ENCODE measurements at regions not wholly inside any gene's neighbourhood (a gene's known extent, or its start where the extent isn't known, plus 50 kb on each side); places are given as distances from the start of the nearest gene placed in this dataset.

DNA sequence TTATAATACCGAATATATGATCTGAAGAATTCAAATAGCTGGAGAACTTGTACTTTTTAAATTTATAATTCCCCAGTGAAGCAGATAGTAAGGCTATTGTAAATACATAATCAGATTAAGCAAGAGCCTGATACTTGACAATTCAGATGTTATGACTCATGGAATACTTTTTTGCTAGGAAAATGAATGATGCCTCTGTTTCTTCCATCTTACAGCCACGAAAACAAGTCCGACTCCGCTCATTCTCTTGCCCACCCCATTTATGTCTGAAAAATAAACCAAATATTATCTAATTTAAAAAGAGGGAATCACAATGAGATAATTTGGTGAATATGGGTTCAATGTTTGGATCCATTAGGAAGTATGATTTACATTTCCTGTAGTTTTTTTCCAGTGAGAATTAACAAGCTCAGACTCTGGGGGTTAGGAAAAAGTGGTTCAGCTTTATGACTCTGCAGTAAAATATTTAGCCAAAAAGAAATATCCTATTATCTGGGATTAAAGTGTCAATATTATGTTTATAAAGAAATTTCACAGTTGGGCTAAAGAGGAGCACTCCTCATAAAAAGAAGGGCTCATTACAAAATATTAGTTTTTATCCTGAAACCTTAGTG, 50.4 kb upstream of the DAB1 start:
- Mint-ChIP-seq H3K4me3 (peak overlapping the region; percentile 46; the same call in 1 of the 2 replicates), H3K27me3 (ENCODE audit: insufficient read depth) (no peaks in the 10 kb centered on the region), H3K9me3 (no peaks in the 10 kb centered on the region)

More for the DNA sequence above, 50.4 kb upstream of the DAB1 start:
- H3K4me1 Mint-ChIP-seq (ENCODE audit: low read depth): peaks cover 47% of the 10 kb centered on the region
- TF ChIP-seq, protein P1, sequence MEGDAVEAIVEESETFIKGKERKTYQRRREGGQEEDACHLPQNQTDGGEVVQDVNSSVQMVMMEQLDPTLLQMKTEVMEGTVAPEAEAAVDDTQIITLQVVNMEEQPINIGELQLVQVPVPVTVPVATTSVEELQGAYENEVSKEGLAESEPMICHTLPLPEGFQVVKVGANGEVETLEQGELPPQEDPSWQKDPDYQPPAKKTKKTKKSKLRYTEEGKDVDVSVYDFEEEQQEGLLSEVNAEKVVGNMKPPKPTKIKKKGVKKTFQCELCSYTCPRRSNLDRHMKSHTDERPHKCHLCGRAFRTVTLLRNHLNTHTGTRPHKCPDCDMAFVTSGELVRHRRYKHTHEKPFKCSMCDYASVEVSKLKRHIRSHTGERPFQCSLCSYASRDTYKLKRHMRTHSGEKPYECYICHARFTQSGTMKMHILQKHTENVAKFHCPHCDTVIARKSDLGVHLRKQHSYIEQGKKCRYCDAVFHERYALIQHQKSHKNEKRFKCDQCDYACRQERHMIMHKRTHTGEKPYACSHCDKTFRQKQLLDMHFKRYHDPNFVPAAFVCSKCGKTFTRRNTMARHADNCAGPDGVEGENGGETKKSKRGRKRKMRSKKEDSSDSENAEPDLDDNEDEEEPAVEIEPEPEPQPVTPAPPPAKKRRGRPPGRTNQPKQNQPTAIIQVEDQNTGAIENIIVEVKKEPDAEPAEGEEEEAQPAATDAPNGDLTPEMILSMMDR (IDR thresholded peaks at IDR 0.05): no peak
- peak overlapping the region; percentile 76 for H3K27ac Mint-ChIP-seq
- peak; percentile 8 for DNase-seq
- H3K36me3 Mint-ChIP-seq (ENCODE audit: low read depth): no peaks in the 10 kb centered on the region

All from HFFc6 (cell line).